ENCODE measurements at regions not wholly inside any gene's neighbourhood (a gene's known extent, or its start where the extent isn't known, plus 50 kb on each side); places are given as distances from the start of the nearest gene placed in this dataset.

GRCh38 chr10:42980553-42981357 lies 96.1 kb upstream of the RET start:
- H3K4me2 ChIP-seq (ENCODE audit: low read length), result no peak overlapping the region
- no peak overlapping the region for H2AFZ ChIP-seq (ENCODE audit: low read depth, low read length)
- H3K27me3 Mint-ChIP-seq (ENCODE audit: low read depth, unreplicated experiment), result peaks cover 46% of the 10 kb centered on the region
- no peaks in the 10 kb centered on the region for H3K4me1 Mint-ChIP-seq (ENCODE audit: low read depth, unreplicated experiment)
- TF ChIP-seq CTCF (IDR thresholded peaks at IDR 0.05; ENCODE audit: insufficient read depth, low read depth, low read length), result no peak
- no peak for TF ChIP-seq EZH2 (IDR thresholded peaks at IDR 0.05; ENCODE audit: insufficient read depth, low read length)
- peaks cover 5% of the 10 kb centered on the region for H3K9me3 Mint-ChIP-seq (ENCODE audit: unreplicated experiment)
- no peaks in the 10 kb centered on the region for H3K36me3 ChIP-seq (ENCODE audit: insufficient read depth, low read length)
- no peaks in the 10 kb centered on the region for H3K4me1 ChIP-seq (ENCODE audit: insufficient read depth, low read length)
- H3K27me3 ChIP-seq (ENCODE audit: insufficient read depth, low read length), result no peaks in the 10 kb centered on the region
- H3K79me2 ChIP-seq (ENCODE audit: insufficient read depth, low read length), result no peaks in the 10 kb centered on the region
- DNase-seq (ENCODE audit: low read depth) (no peak), FAIRE-seq (no peak)
- H3K4me3 Mint-ChIP-seq (ENCODE audit: unreplicated experiment), result no peak overlapping the region
- no peaks in the 10 kb centered on the region for H3K9me3 ChIP-seq (ENCODE audit: insufficient read depth, low read depth, low read length)
- no peak overlapping the region for H3K4me3 ChIP-seq (ENCODE audit: insufficient read depth, low read depth, low read length)
- no peak overlapping the region for H3K9ac ChIP-seq (ENCODE audit: low read length)
- no peak overlapping the region for H3K27ac Mint-ChIP-seq (ENCODE audit: unreplicated experiment)
- H3K36me3 Mint-ChIP-seq (ENCODE audit: low read depth, unreplicated experiment), result no peaks in the 10 kb centered on the region
- no peak overlapping the region for H3K27ac ChIP-seq (ENCODE audit: low read depth, low read length)
- no peaks in the 10 kb centered on the region for H4K20me1 ChIP-seq (ENCODE audit: insufficient read depth, low read length)

- Mint-ChIP-seq H3K27me3 (ENCODE audit: low read depth, unreplicated experiment) (peaks cover 42% of the 10 kb centered on the region), H3K4me3 (ENCODE audit: unreplicated experiment) (no peak overlapping the region), H3K36me3 (ENCODE audit: low read depth, unreplicated experiment) (peaks cover 1% of the 10 kb centered on the region), H3K9me3 (ENCODE audit: unreplicated experiment) (peaks cover 9% of the 10 kb centered on the region), H3K27ac (ENCODE audit: unreplicated experiment) (no peak overlapping the region), H3K4me1 (ENCODE audit: low read depth, unreplicated experiment) (no peaks in the 10 kb centered on the region)
- H3K9ac ChIP-seq (ENCODE audit: low read length), result no peak overlapping the region
- no peaks in the 10 kb centered on the region for H3K4me1 ChIP-seq (ENCODE audit: insufficient read depth, low read length)
- no peaks in the 10 kb centered on the region for H3K27me3 ChIP-seq (ENCODE audit: insufficient read depth, low read length)
- no peaks in the 10 kb centered on the region for H3K9me3 ChIP-seq (ENCODE audit: insufficient read depth, low read depth, low read length)
- H4K20me1 ChIP-seq (ENCODE audit: insufficient read depth, low read length), result no peaks in the 10 kb centered on the region
- H3K79me2 ChIP-seq (ENCODE audit: insufficient read depth, low read length), result no peaks in the 10 kb centered on the region
- no peak overlapping the region for H3K27ac ChIP-seq (ENCODE audit: low read depth, low read length)
- no peak overlapping the region for H2AFZ ChIP-seq (ENCODE audit: low read depth, low read length)
- H3K4me3 ChIP-seq (ENCODE audit: insufficient read depth, low read depth, low read length), result no peak overlapping the region
- FAIRE-seq (no peak), DNase-seq (ENCODE audit: low read depth) (no peak)
- TF ChIP-seq CTCF (IDR thresholded peaks at IDR 0.05; ENCODE audit: insufficient read depth, low read depth, low read length) (no peak), EZH2 (IDR thresholded peaks at IDR 0.05; ENCODE audit: insufficient read depth, low read length) (no peak)
- no peak overlapping the region for H3K4me2 ChIP-seq (ENCODE audit: low read length)
- H3K36me3 ChIP-seq (ENCODE audit: insufficient read depth, low read length), result no peaks in the 10 kb centered on the region
Observed at GRCh38 chr10:42981358-42982236, 95.3 kb upstream of the RET start.

All from astrocyte (in vitro differentiated cells and primary cell).